ENCODE measurements at regions not wholly inside any gene's neighbourhood (a gene's known extent, or its start where the extent isn't known, plus 50 kb on each side); places are given as distances from the start of the nearest gene placed in this dataset.

DNA sequence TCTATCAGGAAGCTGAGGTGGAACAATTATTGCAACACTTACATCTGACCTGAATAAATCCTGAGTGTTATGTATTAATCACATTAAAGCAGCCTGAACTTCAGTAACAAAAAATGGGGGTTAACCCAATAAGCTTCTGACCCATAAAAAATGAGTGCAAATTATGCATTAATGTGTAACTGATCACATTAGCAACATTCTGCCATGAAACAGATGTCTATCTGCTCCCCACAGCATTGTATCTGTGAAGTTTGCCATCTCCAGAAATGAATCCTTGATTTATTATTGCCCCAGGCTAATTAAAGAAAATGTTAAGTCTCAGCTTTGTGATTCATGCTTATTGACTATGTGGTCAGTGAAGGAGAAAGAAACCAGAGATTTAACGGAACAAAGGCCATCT is 304.9 kb downstream of the PCDH20 start:
- DNase-seq = no peak
- Mint-ChIP-seq H3K27ac (no peak overlapping the region), H3K4me1 (no peaks in the 10 kb centered on the region), H3K9me3 (peaks cover 9% of the 10 kb centered on the region), H3K36me3 (ENCODE audit: low read depth) (peaks cover 22% of the 10 kb centered on the region), H3K4me3 (no peak overlapping the region), H3K27me3 (ENCODE audit: insufficient read depth) (no peaks in the 10 kb centered on the region)
- H3K4me3 ChIP-seq (ENCODE audit: low read length) = no peak overlapping the region
- H3K27me3 ChIP-seq (ENCODE audit: control insufficient read depth, insufficient read depth, low read length, poor library complexity, severe bottlenecking) = no peaks in the 10 kb centered on the region
- no peak overlapping the region for H3K27ac ChIP-seq (ENCODE audit: low read depth, low read length)
- 88% methylated on average over 1 of the region's 1 CpG; no CpG with 5 or more reads in 1 of the 2 experiments for WGBS, 2 experiments (ENCODE audit: insufficient coverage in 1 of 2, insufficient read length in 1 of 2)
- H3K36me3 ChIP-seq (ENCODE audit: control insufficient read depth, insufficient read depth, low read length) = peaks cover 5% of the 10 kb centered on the region
- H3K4me1 ChIP-seq (ENCODE audit: control insufficient read depth, insufficient read depth, low read length) = no peaks in the 10 kb centered on the region
- H3K9ac ChIP-seq (ENCODE audit: extremely low read depth, low read length, poor library complexity, severe bottlenecking) = no peak overlapping the region
- peaks cover 31% of the 10 kb centered on the region for H3K9me3 ChIP-seq (ENCODE audit: control insufficient read depth, low read length)
- TF ChIP-seq, protein P1, sequence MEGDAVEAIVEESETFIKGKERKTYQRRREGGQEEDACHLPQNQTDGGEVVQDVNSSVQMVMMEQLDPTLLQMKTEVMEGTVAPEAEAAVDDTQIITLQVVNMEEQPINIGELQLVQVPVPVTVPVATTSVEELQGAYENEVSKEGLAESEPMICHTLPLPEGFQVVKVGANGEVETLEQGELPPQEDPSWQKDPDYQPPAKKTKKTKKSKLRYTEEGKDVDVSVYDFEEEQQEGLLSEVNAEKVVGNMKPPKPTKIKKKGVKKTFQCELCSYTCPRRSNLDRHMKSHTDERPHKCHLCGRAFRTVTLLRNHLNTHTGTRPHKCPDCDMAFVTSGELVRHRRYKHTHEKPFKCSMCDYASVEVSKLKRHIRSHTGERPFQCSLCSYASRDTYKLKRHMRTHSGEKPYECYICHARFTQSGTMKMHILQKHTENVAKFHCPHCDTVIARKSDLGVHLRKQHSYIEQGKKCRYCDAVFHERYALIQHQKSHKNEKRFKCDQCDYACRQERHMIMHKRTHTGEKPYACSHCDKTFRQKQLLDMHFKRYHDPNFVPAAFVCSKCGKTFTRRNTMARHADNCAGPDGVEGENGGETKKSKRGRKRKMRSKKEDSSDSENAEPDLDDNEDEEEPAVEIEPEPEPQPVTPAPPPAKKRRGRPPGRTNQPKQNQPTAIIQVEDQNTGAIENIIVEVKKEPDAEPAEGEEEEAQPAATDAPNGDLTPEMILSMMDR (conservative IDR thresholded peaks at IDR 0.05) = no peak

DNA sequence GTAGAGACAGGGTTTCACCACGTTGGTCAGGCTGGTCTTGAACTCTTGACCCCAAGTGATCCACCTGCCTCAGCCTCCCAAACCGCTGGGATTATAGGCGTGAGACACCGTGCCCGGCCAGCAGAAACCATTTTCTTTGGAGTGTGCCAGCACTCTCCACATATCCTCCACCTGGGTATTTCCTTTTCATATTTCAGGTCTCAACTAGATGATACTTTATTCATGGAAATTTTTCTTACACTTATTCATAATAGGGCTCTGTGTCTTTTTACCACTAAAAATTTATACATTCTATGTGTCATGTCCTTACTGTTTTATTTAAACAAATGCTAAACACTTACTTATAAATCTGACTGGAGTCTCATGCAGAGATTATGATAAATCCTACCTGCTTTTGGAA is 305.9 kb downstream of the PCDH20 start:
- Histone ChIP-seq H3K27ac (ENCODE audit: low read depth, low read length) (no peak overlapping the region), H3K36me3 (ENCODE audit: control insufficient read depth, insufficient read depth, low read length) (peaks cover 3% of the 10 kb centered on the region), H3K9ac (ENCODE audit: extremely low read depth, low read length, poor library complexity, severe bottlenecking) (no peak overlapping the region), H3K4me1 (ENCODE audit: control insufficient read depth, insufficient read depth, low read length) (no peaks in the 10 kb centered on the region), H3K9me3 (ENCODE audit: control insufficient read depth, low read length) (peaks cover 22% of the 10 kb centered on the region), H3K27me3 (ENCODE audit: control insufficient read depth, insufficient read depth, low read length, poor library complexity, severe bottlenecking) (no peaks in the 10 kb centered on the region), H3K4me3 (ENCODE audit: low read length) (no peak overlapping the region)
- no peak for DNase-seq
- Mint-ChIP-seq H3K36me3 (ENCODE audit: low read depth) (peaks cover 17% of the 10 kb centered on the region), H3K4me3 (no peak overlapping the region), H3K27me3 (ENCODE audit: insufficient read depth) (no peaks in the 10 kb centered on the region), H3K9me3 (peaks cover 4% of the 10 kb centered on the region), H3K27ac (no peak overlapping the region), H3K4me1 (no peaks in the 10 kb centered on the region)
- TF ChIP-seq, protein P1 (conservative IDR thresholded peaks at IDR 0.05) = no peak
- WGBS, 2 experiments (ENCODE audit: insufficient coverage in 1 of 2, insufficient read length in 1 of 2) = 93 to 100% methylated on average over 3 to 5 of the region's 5 CpGs

DNA sequence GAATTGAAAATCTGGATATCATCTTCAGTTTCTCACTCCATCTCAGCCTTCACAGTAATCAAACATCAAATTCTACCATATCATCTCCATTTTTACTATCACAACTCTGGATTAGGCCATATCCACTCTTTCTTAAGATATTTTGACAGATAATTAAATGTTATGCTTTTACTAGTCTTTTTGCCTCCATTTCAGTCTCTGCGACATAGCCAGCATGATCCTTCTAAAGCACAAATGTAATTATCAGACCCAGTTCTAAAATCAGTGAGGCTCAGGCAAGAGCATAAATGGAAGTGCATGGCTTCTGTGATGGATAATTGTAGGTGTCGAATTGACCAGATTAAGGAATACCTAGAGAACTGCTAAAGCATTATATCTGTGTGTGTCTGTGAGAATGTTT is 307.7 kb downstream of the PCDH20 start:
- Mint-ChIP-seq H3K9me3 (no peaks in the 10 kb centered on the region), H3K36me3 (ENCODE audit: low read depth) (peaks cover 11% of the 10 kb centered on the region), H3K27me3 (ENCODE audit: insufficient read depth) (no peaks in the 10 kb centered on the region), H3K4me3 (no peak overlapping the region), H3K27ac (no peak overlapping the region), H3K4me1 (no peaks in the 10 kb centered on the region)
- no peak overlapping the region for H3K27ac ChIP-seq (ENCODE audit: low read depth, low read length)
- H3K9me3 ChIP-seq (ENCODE audit: control insufficient read depth, low read length) = peaks cover 5% of the 10 kb centered on the region
- no peaks in the 10 kb centered on the region for H3K36me3 ChIP-seq (ENCODE audit: control insufficient read depth, insufficient read depth, low read length)
- DNase-seq = no peak
- TF ChIP-seq, protein P1 (conservative IDR thresholded peaks at IDR 0.05) = no peak
- 85% methylated on average over 2 of the region's 2 CpGs; no CpG with 5 or more reads in 1 of the 2 experiments for WGBS, 2 experiments (ENCODE audit: insufficient coverage in 1 of 2, insufficient read length in 1 of 2)
- H3K4me3 ChIP-seq (ENCODE audit: low read length) = no peak overlapping the region
- no peaks in the 10 kb centered on the region for H3K27me3 ChIP-seq (ENCODE audit: control insufficient read depth, insufficient read depth, low read length, poor library complexity, severe bottlenecking)
- no peak overlapping the region for H3K9ac ChIP-seq (ENCODE audit: extremely low read depth, low read length, poor library complexity, severe bottlenecking)
- H3K4me1 ChIP-seq (ENCODE audit: control insufficient read depth, insufficient read depth, low read length) = no peaks in the 10 kb centered on the region

Measured in endodermal cell (in vitro differentiated cells).